GM12878 (cell line): ENCODE measurements at regions not wholly inside any gene's neighbourhood (a gene's known extent, or its start where the extent isn't known, plus 50 kb on each side); places are given as distances from the start of the nearest gene placed in this dataset.

Experiments
- ATAC-seq: fragments of 200-7000 bp; cut with Tn5 transposase; 3 replicates; pipeline ENCODE4 v1.9.1; 2020; ENCODE audit warnings: mild to moderate bottlenecking, moderate library complexity
- BruUV-seq: library from RNA; stranded (reverse); fragments of 400-500 nt; replicated peaks from 2 replicates; lab custom pipeline; 2021; lab: Mats Ljungman, UMichigan
- CTCF ChIA-PET: fragments of 300-600 bp; sonication (Branson Sonifier 250); formaldehyde crosslinking; extraction: SDS; loops from one replicate; lab custom pipeline; 2021; ENCODE audit warnings: inconsistent platforms; lab: Yijun Ruan, JAX
- POLR2A ChIA-PET: fragments of 350-600 bp; formaldehyde crosslinking; extraction: SDS; loops from one replicate; lab custom pipeline; 2021; ENCODE audit warnings: inconsistent platforms; lab: Charles Lee
- RAD21 ChIA-PET: fragments of 300-600 bp; sonication (Branson Sonifier 250); formaldehyde crosslinking; loops from one replicate; lab custom pipeline; 2023; ENCODE audit warnings: antibody characterized with exemption; ENCODE audit not compliant: unreplicated experiment; lab: Charles Lee
- SMC1A ChIA-PET: fragments of 300-600 bp; sonication (Branson Sonifier 250); formaldehyde crosslinking; loops from one replicate; lab custom pipeline; 2023; ENCODE audit not compliant: unreplicated experiment, uncharacterized antibody; lab: Charles Lee
- DNase-seq: peaks from one replicate; pipeline ENCODE4 v3.0.0-alpha.2; 2011; ENCODE audit warnings: low read depth, low spot score
- FAIRE-seq: peaks from 3 replicates; lab custom pipeline; 2011; peaks lifted over from hg19 to GRCh38; lab: Jason Lieb, UNC
- H2AFZ ChIP-seq: 2 replicates; pipeline ENCODE4 v1.6.0; 2011; ENCODE audit warnings: low read depth, low read length, control low read depth; ENCODE audit not compliant: control insufficient read depth
- H3K27ac ChIP-seq: 2 replicates; pipeline ENCODE4 v1.5.1; 2011; ENCODE audit warnings: control low read depth; ENCODE audit not compliant: control insufficient read depth, insufficient read depth
- H3K27me3 ChIP-seq, 2 experiments: replicated peaks in 1 of 2; 2 replicates each; pipeline versions ENCODE4 v1.6.0 to v1.6.1; 2011; ENCODE audit warnings: low read length in 1 of 2; ENCODE audit not compliant: control insufficient read depth in 2 of 2, insufficient read depth in 2 of 2
- H3K36me3 ChIP-seq, 2 experiments: 2 replicates each; pipeline ENCODE4 v1.5.1; 2011; ENCODE audit warnings: low read length in 1 of 2; ENCODE audit not compliant: control insufficient read depth in 2 of 2, insufficient read depth in 2 of 2
- H3K4me1 ChIP-seq: 2 replicates; pipeline ENCODE4 v1.6.1; 2011; ENCODE audit warnings: mild to moderate bottlenecking, low read length, moderate library complexity, mixed read lengths; ENCODE audit not compliant: control insufficient read depth, insufficient read depth
- H3K4me2 ChIP-seq: 2 replicates; pipeline ENCODE4 v1.6.0; 2011; ENCODE audit warnings: control low read depth; ENCODE audit not compliant: control insufficient read depth, insufficient read depth
- H3K4me3 ChIP-seq: fragments of 200-600 bp; sonication (generic); 2 replicates; pipeline ENCODE4 v1.5.1; 2016
- H3K79me2 ChIP-seq: 2 replicates; pipeline ENCODE4 v1.6.0; 2011; ENCODE audit warnings: low read length; ENCODE audit not compliant: control insufficient read depth, insufficient read depth
- H3K9ac ChIP-seq: 2 replicates; pipeline ENCODE4 v1.8.0; 2011; ENCODE audit warnings: low read length, control low read depth, mixed read lengths; ENCODE audit not compliant: control insufficient read depth, insufficient read depth
- H3K9me3 ChIP-seq: replicated peaks from 3 replicates; pipeline ENCODE4 v1.5.1; 2011; ENCODE audit warnings: mild to moderate bottlenecking, low read length; ENCODE audit not compliant: control insufficient read depth, insufficient read depth
- H4K20me1 ChIP-seq: 2 replicates; pipeline ENCODE4 v1.6.0; 2011; ENCODE audit not compliant: control insufficient read depth, insufficient read depth
- CBX3 ChIP-seq: fragments of 200-600 bp; sonication (generic); IDR thresholded peaks from 2 replicates; pipeline ENCODE4 v1.6.1; 2016; ENCODE audit warnings: low read depth, borderline replicate concordance
- ETV6 ChIP-seq, 2 experiments: fragments of 450-650 bp in 1 of 2; IDR thresholded peaks in 1 of 2; conservative IDR thresholded peaks in 1 of 2; 2 replicates each; pipeline ENCODE4 v1.6.1; 2014; ENCODE audit warnings: antibody characterized with exemption in 1 of 2, borderline replicate concordance in 1 of 2, low read depth in 1 of 2, mild to moderate bottlenecking in 1 of 2, moderate library complexity in 1 of 2
- MTA2 ChIP-seq: fragments of 450-650 bp; IDR thresholded peaks from 2 replicates; pipeline ENCODE4 v1.6.1; 2016; ENCODE audit warnings: low read depth, mild to moderate bottlenecking, moderate library complexity
- PAX8 ChIP-seq: fragments of 450-650 bp; IDR thresholded peaks from 2 replicates; pipeline ENCODE4 v1.6.1; 2017; ENCODE audit warnings: mild to moderate bottlenecking, moderate library complexity
- WGBS: methylation state at CpG from one replicate; pipeline ENCODE4 v1.1.6; 2016; ENCODE audit warnings: low lambda C conversion rate; ENCODE audit not compliant: insufficient replicate concordance, insufficient coverage; ENCODE audit errors: missing lambda C conversion rate; 5-methylcytosine and 5-hydroxymethylcytosine counted together
- in situ Hi-C: fragments of 300-500 bp; cut with MboI; formaldehyde crosslinking; loops from 9 replicates; pipeline ENCODE4 v1.14.3; 2018; ENCODE audit warnings: mixed read lengths
- intact Hi-C: fragments of 100-400 bp; cut with micrococcal nuclease; formaldehyde crosslinking; loops from one replicate; pipeline ENCODE4 v1.14.2; 2022; ENCODE audit not compliant: unreplicated experiment
- TF ChIP-seq, protein P1 (sequence below): fragments of 450-650 bp; conservative IDR thresholded peaks from 2 replicates; pipeline ENCODE4 v1.6.1; 2017; ENCODE audit warnings: mild to moderate bottlenecking, moderate library complexity
- TF ChIP-seq, protein P2 (sequence below): IDR thresholded peaks from 2 replicates; pipeline ENCODE4 v1.6.1; 2012; ENCODE audit warnings: low read depth, low read length, improper control_type of control experiment
- TF ChIP-seq, protein P3 (sequence below): IDR thresholded peaks from 2 replicates; pipeline ENCODE4 v1.6.1; 2012; ENCODE audit warnings: low read length, inconsistent platforms
- TF ChIP-seq, protein P4 (sequence below): fragments of 450-650 bp; IDR thresholded peaks from 2 replicates; pipeline ENCODE4 v1.6.1; 2018; ENCODE audit warnings: borderline replicate concordance, mild to moderate bottlenecking; ENCODE audit not compliant: partially characterized antibody
- TF ChIP-seq, protein P5 (sequence below): IDR thresholded peaks from 2 replicates; pipeline ENCODE4 v1.6.1; 2012; ENCODE audit warnings: improper control_type of control experiment, low read depth, low read length; ENCODE audit not compliant: insufficient replicate concordance

DNA sequence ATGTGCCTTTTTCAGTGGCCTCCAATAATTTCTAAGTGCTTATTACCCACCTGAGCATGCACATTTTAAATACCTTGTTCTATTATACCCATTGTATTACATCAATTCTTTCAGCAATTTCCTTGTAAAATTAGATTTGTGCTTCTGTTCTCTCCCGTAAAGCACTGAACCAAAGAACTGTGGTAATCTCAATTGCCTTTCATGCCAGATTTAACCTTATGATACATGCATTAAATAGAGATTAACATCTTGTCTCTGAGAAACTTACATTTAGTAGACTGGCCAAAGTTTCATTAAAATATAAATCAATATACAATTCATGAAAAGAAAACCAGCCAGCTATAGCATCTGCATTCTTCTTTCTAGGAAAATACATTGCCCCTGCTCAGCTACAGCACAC is 137.2 kb downstream of the EFNB2 start (continued):
- TF ChIP-seq ETV6 (conservative IDR thresholded peaks at IDR 0.05 in 1 of 2, IDR thresholded peaks at IDR 0.05 in 1 of 2; ENCODE audit: borderline replicate concordance in 1 of 2, low read depth in 1 of 2) (no peak), CBX3 (no peak), MTA2 (no peak)
- TF ChIP-seq, protein P1, sequence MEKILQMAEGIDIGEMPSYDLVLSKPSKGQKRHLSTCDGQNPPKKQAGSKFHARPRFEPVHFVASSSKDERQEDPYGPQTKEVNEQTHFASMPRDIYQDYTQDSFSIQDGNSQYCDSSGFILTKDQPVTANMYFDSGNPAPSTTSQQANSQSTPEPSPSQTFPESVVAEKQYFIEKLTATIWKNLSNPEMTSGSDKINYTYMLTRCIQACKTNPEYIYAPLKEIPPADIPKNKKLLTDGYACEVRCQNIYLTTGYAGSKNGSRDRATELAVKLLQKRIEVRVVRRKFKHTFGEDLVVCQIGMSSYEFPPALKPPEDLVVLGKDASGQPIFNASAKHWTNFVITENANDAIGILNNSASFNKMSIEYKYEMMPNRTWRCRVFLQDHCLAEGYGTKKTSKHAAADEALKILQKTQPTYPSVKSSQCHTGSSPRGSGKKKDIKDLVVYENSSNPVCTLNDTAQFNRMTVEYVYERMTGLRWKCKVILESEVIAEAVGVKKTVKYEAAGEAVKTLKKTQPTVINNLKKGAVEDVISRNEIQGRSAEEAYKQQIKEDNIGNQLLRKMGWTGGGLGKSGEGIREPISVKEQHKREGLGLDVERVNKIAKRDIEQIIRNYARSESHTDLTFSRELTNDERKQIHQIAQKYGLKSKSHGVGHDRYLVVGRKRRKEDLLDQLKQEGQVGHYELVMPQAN: no peak
- TF ChIP-seq, all 136 proteins: peak for 0

DNA sequence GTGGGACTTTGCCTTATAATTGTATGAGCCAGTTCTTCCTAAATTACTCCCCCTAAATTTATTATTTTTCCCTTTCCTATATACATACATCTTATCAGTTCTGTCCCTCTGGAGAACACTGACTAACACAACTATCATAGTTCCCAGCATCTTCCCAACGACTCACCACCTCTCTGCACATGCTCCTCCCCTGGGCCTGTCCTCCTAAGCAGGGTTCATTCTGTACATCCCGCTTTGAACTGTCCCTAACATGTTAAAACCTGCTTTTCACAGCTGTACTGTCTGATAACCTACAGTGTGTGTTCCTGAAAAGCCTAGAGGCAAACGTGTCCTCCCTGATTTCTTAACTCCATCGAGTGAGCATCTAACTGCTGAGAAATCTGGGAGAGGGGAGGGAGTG is 141.7 kb downstream of the EFNB2 start:
- Histone ChIP-seq H3K9me3 (no peaks in the 10 kb centered on the region), H3K4me2 (no peak overlapping the region), H3K36me3 (no peaks in the 10 kb centered on the region), H3K27me3 (no peaks in the 10 kb centered on the region), H3K4me3 (no peak overlapping the region), H3K79me2 (no peaks in the 10 kb centered on the region), H3K27ac (no peak overlapping the region), H3K4me1 (no peaks in the 10 kb centered on the region), H2AFZ (no peak overlapping the region), H4K20me1 (no peaks in the 10 kb centered on the region), H3K9ac (no peak overlapping the region)
- CTCF ChIA-PET: no interaction called here
- POLR2A ChIA-PET: no interaction called here
- SMC1A ChIA-PET: no interaction called here
- BruUV-seq: no TSS peak
- in situ Hi-C loops (no loop called here), intact Hi-C loops (no loop called here)
- RAD21 ChIA-PET: no interaction called here
- ATAC-seq (no peak), FAIRE-seq (no peak), DNase-seq (no peak)
- 7% methylated on average over 4 of the region's 4 CpGs for WGBS
- TF ChIP-seq, protein P2, sequence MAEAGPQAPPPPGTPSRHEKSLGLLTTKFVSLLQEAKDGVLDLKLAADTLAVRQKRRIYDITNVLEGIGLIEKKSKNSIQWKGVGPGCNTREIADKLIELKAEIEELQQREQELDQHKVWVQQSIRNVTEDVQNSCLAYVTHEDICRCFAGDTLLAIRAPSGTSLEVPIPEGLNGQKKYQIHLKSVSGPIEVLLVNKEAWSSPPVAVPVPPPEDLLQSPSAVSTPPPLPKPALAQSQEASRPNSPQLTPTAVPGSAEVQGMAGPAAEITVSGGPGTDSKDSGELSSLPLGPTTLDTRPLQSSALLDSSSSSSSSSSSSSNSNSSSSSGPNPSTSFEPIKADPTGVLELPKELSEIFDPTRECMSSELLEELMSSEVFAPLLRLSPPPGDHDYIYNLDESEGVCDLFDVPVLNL: no peak
- TF ChIP-seq, protein P3, sequence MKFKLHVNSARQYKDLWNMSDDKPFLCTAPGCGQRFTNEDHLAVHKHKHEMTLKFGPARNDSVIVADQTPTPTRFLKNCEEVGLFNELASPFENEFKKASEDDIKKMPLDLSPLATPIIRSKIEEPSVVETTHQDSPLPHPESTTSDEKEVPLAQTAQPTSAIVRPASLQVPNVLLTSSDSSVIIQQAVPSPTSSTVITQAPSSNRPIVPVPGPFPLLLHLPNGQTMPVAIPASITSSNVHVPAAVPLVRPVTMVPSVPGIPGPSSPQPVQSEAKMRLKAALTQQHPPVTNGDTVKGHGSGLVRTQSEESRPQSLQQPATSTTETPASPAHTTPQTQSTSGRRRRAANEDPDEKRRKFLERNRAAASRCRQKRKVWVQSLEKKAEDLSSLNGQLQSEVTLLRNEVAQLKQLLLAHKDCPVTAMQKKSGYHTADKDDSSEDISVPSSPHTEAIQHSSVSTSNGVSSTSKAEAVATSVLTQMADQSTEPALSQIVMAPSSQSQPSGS: no peak
- TF ChIP-seq, protein P4, sequence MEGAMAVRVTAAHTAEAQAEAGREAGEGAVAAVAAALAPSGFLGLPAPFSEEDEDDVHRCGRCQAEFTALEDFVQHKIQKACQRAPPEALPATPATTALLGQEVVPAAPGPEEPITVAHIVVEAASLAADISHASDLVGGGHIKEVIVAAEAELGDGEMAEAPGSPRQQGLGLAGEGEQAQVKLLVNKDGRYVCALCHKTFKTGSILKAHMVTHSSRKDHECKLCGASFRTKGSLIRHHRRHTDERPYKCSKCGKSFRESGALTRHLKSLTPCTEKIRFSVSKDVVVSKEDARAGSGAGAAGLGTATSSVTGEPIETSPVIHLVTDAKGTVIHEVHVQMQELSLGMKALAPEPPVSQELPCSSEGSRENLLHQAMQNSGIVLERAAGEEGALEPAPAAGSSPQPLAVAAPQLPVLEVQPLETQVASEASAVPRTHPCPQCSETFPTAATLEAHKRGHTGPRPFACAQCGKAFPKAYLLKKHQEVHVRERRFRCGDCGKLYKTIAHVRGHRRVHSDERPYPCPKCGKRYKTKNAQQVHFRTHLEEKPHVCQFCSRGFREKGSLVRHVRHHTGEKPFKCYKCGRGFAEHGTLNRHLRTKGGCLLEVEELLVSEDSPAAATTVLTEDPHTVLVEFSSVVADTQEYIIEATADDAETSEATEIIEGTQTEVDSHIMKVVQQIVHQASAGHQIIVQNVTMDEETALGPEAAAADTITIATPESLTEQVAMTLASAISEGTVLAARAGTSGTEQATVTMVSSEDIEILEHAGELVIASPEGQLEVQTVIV: no peak
- TF ChIP-seq, protein P5, sequence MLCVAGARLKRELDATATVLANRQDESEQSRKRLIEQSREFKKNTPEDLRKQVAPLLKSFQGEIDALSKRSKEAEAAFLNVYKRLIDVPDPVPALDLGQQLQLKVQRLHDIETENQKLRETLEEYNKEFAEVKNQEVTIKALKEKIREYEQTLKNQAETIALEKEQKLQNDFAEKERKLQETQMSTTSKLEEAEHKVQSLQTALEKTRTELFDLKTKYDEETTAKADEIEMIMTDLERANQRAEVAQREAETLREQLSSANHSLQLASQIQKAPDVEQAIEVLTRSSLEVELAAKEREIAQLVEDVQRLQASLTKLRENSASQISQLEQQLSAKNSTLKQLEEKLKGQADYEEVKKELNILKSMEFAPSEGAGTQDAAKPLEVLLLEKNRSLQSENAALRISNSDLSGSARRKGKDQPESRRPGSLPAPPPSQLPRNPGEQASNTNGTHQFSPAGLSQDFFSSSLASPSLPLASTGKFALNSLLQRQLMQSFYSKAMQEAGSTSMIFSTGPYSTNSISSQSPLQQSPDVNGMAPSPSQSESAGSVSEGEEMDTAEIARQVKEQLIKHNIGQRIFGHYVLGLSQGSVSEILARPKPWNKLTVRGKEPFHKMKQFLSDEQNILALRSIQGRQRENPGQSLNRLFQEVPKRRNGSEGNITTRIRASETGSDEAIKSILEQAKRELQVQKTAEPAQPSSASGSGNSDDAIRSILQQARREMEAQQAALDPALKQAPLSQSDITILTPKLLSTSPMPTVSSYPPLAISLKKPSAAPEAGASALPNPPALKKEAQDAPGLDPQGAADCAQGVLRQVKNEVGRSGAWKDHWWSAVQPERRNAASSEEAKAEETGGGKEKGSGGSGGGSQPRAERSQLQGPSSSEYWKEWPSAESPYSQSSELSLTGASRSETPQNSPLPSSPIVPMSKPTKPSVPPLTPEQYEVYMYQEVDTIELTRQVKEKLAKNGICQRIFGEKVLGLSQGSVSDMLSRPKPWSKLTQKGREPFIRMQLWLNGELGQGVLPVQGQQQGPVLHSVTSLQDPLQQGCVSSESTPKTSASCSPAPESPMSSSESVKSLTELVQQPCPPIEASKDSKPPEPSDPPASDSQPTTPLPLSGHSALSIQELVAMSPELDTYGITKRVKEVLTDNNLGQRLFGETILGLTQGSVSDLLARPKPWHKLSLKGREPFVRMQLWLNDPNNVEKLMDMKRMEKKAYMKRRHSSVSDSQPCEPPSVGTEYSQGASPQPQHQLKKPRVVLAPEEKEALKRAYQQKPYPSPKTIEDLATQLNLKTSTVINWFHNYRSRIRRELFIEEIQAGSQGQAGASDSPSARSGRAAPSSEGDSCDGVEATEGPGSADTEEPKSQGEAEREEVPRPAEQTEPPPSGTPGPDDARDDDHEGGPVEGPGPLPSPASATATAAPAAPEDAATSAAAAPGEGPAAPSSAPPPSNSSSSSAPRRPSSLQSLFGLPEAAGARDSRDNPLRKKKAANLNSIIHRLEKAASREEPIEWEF: no peak
- no peak for TF ChIP-seq PAX8
